Fibroblast of skin of back (primary cell): ENCODE measurements at regions not wholly inside any gene's neighbourhood (a gene's known extent, or its start where the extent isn't known, plus 50 kb on each side); places are given as distances from the start of the nearest gene placed in this dataset.

Experiments used
- DNase-seq: peaks from one replicate; pipeline ENCODE4 v3.0.0-alpha.2; 2013

GRCh38 chr4:104899863-104900262, 246.8 kb upstream of the TET2 start:
- no peak for DNase-seq

- no peak for DNase-seq
Measured at GRCh38 chr4:104901438-104901837, 245.2 kb upstream of the TET2 start.

- DNase-seq, result no peak
Measured at GRCh38 chr4:104901961-104902605, 244.6 kb upstream of the TET2 start.

GRCh38 chr4:104905065-104905464, 241.6 kb upstream of the TET2 start:
- DNase-seq, result no peak

GRCh38 chr4:104905546-104905945, 241.1 kb upstream of the TET2 start:
- DNase-seq, result no peak

GRCh38 chr4:104906276-104906675, 240.4 kb upstream of the TET2 start:
- DNase-seq, result no peak

- DNase-seq, result no peak
Measured at GRCh38 chr4:104907074-104907649, 239.5 kb upstream of the TET2 start.

- DNase-seq, result no peak
Measured at GRCh38 chr4:104907991-104908390, 238.7 kb upstream of the TET2 start.

GRCh38 chr4:104909376-104909775, 237.3 kb upstream of the TET2 start:
- DNase-seq, result no peak

GRCh38 chr4:104912518-104912917, 234.2 kb upstream of the TET2 start:
- DNase-seq, result no peak

- DNase-seq, result no peak
Measured at GRCh38 chr4:104915373-104915772, 231.3 kb upstream of the TET2 start.

GRCh38 chr4:104915864-104916263, 230.8 kb upstream of the TET2 start:
- DNase-seq, result no peak

GRCh38 chr4:104919406-104919805, 227.3 kb upstream of the TET2 start:
- DNase-seq, result no peak

- no peak for DNase-seq
Measured at GRCh38 chr4:104930298-104930697, 216.4 kb upstream of the TET2 start.

GRCh38 chr4:104930745-104931736, 215.6 kb upstream of the TET2 start:
- peak; percentile 9 for DNase-seq

GRCh38 chr4:104938624-104939023, 208.1 kb upstream of the TET2 start:
- no peak for DNase-seq

- DNase-seq, result no peak
Measured at GRCh38 chr4:104940927-104941326, 205.7 kb upstream of the TET2 start.

- no peak for DNase-seq
Measured at GRCh38 chr4:104941661-104942062, 205.0 kb upstream of the TET2 start.

- DNase-seq, result no peak
Measured at GRCh38 chr4:104942990-104943743, 203.5 kb upstream of the TET2 start.

GRCh38 chr4:104944596-104944995, 202.1 kb upstream of the TET2 start:
- no peak for DNase-seq

GRCh38 chr4:104964410-104965175, 182.1 kb upstream of the TET2 start:
- DNase-seq, result no peak
